Smooth muscle cell (in vitro differentiated cells): ENCODE measurements at regions not wholly inside any gene's neighbourhood (a gene's known extent, or its start where the extent isn't known, plus 50 kb on each side); places are given as distances from the start of the nearest gene placed in this dataset.
"Not testable (repeated sequence)": the region's sequence is repeated elsewhere in the genome, so short reads cannot be mapped to it uniquely, and the experiment has no call there.

ENCODE experiments used
- DNase-seq: peaks from one replicate; lab custom pipeline; 2025; ENCODE audit not compliant: unreplicated experiment; lab: John Stamatoyannopoulos, UW
- H2AFZ ChIP-seq: fragments of 200-600 bp; sonication (generic); 2 replicates; pipeline ENCODE4 v1.6.0; 2016; ENCODE audit warnings: antibody characterized with exemption, low read depth, mild to moderate bottlenecking
- H3F3A ChIP-seq: fragments of 200-600 bp; sonication (generic); 2 replicates; pipeline ENCODE4 v1.6.0; 2017; ENCODE audit warnings: antibody characterized with exemption, low read depth
- H3K27ac ChIP-seq: fragments of 200-600 bp; sonication (generic); 2 replicates; pipeline ENCODE4 v1.5.1; 2016; ENCODE audit warnings: low read depth, mild to moderate bottlenecking
- H3K27me3 ChIP-seq: fragments of 200-600 bp; sonication (generic); 2 replicates; pipeline ENCODE4 v1.6.1; 2016; ENCODE audit warnings: low read depth, mild to moderate bottlenecking
- H3K36me3 ChIP-seq: fragments of 200-600 bp; sonication (generic); 2 replicates; pipeline ENCODE4 v1.5.1; 2016; ENCODE audit warnings: low read depth
- H3K4me1 ChIP-seq: fragments of 200-600 bp; sonication (generic); 2 replicates; pipeline ENCODE4 v1.5.1; 2016; ENCODE audit warnings: low read depth
- H3K4me2 ChIP-seq: fragments of 200-600 bp; sonication (generic); 2 replicates; pipeline ENCODE4 v1.6.0; 2016; ENCODE audit warnings: mild to moderate bottlenecking
- H3K4me3 ChIP-seq: fragments of 200-600 bp; sonication (generic); 2 replicates; pipeline ENCODE4 v1.5.1; 2016; ENCODE audit warnings: mild to moderate bottlenecking
- H3K79me2 ChIP-seq: fragments of 200-600 bp; sonication (generic); 2 replicates; pipeline ENCODE4 v1.6.0; 2016; ENCODE audit warnings: low read depth, mild to moderate bottlenecking
- H3K9ac ChIP-seq: fragments of 200-600 bp; sonication (generic); 2 replicates; pipeline ENCODE4 v1.6.0; 2016; ENCODE audit warnings: low read depth
- H3K9me3 ChIP-seq: fragments of 200-600 bp; sonication (generic); replicated peaks from 2 replicates; pipeline ENCODE4 v1.5.1; 2016; ENCODE audit warnings: low read depth
- H4K20me1 ChIP-seq: fragments of 200-600 bp; sonication (generic); 2 replicates; pipeline ENCODE4 v1.6.0; 2016; ENCODE audit warnings: low read depth
- WGBS: methylation state at CpG from one replicate; pipeline ENCODE4 v1.1.7; 2016; ENCODE audit warnings: low lambda C conversion rate; 5-methylcytosine and 5-hydroxymethylcytosine counted together
- TF ChIP-seq, protein P1 (sequence below): fragments of 200-600 bp; sonication (generic); IDR thresholded peaks from 2 replicates; pipeline ENCODE4 v1.5.1; 2017; ENCODE audit warnings: borderline replicate concordance, mild to moderate bottlenecking, antibody characterized with exemption; ENCODE audit not compliant: insufficient read depth, poor library complexity, severe bottlenecking

DNA sequence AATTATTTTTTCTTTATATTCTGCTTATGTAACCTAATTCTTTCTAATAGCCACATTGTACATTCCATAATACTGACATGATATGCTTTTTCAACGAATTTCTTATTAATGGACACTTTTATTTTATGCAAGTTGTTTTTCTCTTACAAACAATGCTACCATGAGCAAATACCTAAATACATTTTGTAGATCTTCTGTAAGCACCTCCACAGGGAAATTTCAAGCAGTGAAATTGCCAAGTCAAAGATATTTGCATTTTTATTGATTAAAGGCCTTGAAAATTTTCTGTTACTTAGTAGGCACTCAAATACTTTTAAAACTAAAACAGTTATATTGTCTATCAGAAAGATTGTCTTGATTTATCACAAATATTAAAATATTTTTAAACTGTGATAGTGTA, 79.6 kb upstream of the C3orf49 start:
- Histone ChIP-seq H3K9me3 (no peaks in the 10 kb centered on the region), H3K36me3 (no peaks in the 10 kb centered on the region)
- WGBS: 67% methylated on average over 1 of the region's 1 CpG

DNA sequence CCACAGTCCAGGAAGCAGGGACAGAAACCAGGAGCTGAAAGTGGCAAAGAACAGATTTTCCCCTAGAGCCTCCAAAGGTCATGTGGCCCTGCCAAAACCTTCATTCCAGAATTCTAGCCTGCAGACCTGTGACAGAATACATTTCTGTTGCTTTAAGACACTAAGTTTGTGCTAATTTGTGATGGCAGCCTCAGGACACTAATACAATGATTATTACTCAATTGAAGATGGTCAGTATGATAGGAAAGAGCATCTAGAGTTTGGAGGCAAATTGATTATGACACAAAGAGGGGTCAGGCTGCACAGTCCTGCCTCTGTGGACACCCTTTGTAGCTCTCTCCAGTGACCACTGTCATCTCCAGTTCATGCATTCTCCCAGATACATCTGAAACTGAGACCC, 79.0 kb upstream of the C3orf49 start:
- H3K4me3 ChIP-seq: no peak overlapping the region
- no peak overlapping the region for H3K4me2 ChIP-seq
- no peak overlapping the region for H2AFZ ChIP-seq
- H3K4me1 ChIP-seq: no peaks in the 10 kb centered on the region
- no peaks in the 10 kb centered on the region for H3K79me2 ChIP-seq
- no peaks in the 10 kb centered on the region for H3K9me3 ChIP-seq
- H3K27me3 ChIP-seq: peaks cover 18% of the 10 kb centered on the region
- H3K9ac ChIP-seq: no peak overlapping the region
- no peak overlapping the region for H3K27ac ChIP-seq
- no peaks in the 10 kb centered on the region for H3F3A ChIP-seq
- no peaks in the 10 kb centered on the region for H3K36me3 ChIP-seq
- no peaks in the 10 kb centered on the region for H4K20me1 ChIP-seq
- TF ChIP-seq, protein P1, sequence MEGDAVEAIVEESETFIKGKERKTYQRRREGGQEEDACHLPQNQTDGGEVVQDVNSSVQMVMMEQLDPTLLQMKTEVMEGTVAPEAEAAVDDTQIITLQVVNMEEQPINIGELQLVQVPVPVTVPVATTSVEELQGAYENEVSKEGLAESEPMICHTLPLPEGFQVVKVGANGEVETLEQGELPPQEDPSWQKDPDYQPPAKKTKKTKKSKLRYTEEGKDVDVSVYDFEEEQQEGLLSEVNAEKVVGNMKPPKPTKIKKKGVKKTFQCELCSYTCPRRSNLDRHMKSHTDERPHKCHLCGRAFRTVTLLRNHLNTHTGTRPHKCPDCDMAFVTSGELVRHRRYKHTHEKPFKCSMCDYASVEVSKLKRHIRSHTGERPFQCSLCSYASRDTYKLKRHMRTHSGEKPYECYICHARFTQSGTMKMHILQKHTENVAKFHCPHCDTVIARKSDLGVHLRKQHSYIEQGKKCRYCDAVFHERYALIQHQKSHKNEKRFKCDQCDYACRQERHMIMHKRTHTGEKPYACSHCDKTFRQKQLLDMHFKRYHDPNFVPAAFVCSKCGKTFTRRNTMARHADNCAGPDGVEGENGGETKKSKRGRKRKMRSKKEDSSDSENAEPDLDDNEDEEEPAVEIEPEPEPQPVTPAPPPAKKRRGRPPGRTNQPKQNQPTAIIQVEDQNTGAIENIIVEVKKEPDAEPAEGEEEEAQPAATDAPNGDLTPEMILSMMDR: no peak
- DNase-seq: no peak

More for the DNA sequence above, 79.6 kb upstream of the C3orf49 start:
- no peak overlapping the region for H2AFZ ChIP-seq
- no peak overlapping the region for H3K27ac ChIP-seq
- no peaks in the 10 kb centered on the region for H3K4me1 ChIP-seq
- H4K20me1 ChIP-seq: no peaks in the 10 kb centered on the region
- H3K9ac ChIP-seq: no peak overlapping the region
- no peak overlapping the region for H3K4me3 ChIP-seq
- no peaks in the 10 kb centered on the region for H3K79me2 ChIP-seq
- no peaks in the 10 kb centered on the region for H3F3A ChIP-seq
- TF ChIP-seq, protein P1: no peak
- DNase-seq: no peak
- H3K27me3 ChIP-seq: peaks cover 18% of the 10 kb centered on the region
- no peak overlapping the region for H3K4me2 ChIP-seq

DNA sequence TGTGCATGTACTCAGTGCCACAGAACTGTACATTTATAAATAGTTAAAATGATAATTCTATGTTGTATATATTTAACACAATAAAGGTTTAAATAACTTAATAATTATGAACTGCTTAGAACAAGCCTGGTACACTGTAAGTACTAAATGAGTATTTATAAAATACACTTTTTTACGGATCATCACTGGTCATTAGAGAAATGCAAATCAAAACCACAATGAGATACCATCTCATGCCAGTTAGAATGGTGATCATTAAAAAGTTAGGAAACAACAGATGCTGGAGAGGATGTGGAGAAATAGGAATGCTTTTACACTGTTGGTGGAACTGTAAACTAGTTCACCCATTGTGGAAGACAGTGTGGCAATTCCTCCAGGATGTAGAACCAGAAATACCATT, 74.4 kb upstream of the C3orf49 start:
- H3K27me3 ChIP-seq: peaks cover 18% of the 10 kb centered on the region
- not testable (repeated sequence) for H3K36me3 ChIP-seq, H3K4me2 ChIP-seq, H2AFZ ChIP-seq, H3K4me1 ChIP-seq, H3K9me3 ChIP-seq, DNase-seq, H3F3A ChIP-seq, H3K4me3 ChIP-seq, H4K20me1 ChIP-seq, H3K79me2 ChIP-seq, H3K27ac ChIP-seq, H3K9ac ChIP-seq
- whole genome bisulfite sequencing: 80% methylated on average over 1 of the region's 1 CpG

DNA sequence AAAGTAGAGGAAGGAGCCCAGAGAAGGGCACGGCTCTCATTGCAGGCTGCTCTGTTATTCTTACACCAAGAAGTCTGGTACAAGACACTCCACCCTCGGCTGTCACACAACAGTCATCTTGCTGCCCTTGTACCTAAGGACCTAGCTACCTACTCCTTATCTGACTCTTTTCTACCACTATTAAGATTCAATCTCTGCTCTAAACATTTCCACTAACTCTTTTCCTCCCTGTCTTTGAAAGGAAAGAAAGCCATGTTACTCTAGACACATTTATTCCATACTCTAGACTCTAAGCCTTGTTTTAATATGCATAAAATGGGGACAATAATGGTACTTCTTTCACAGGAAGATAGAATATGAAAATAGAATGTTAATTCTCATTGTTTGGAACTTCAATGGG, 73.3 kb upstream of the C3orf49 start:
- Histone ChIP-seq H2AFZ (no peak overlapping the region), H4K20me1 (no peaks in the 10 kb centered on the region), H3K79me2 (no peaks in the 10 kb centered on the region), H3K9me3 (no peaks in the 10 kb centered on the region), H3K9ac (no peak overlapping the region), H3K4me3 (no peak overlapping the region), H3K4me1 (no peaks in the 10 kb centered on the region), H3K4me2 (no peak overlapping the region), H3K36me3 (no peaks in the 10 kb centered on the region), H3K27me3 (peaks cover 18% of the 10 kb centered on the region), H3K27ac (no peak overlapping the region), H3F3A (no peaks in the 10 kb centered on the region)
- TF ChIP-seq, protein P1: no peak
- 93% methylated on average over 2 of the region's 2 CpGs for WGBS
- no peak for DNase-seq
